ENCODE measurements at regions not wholly inside any gene's neighbourhood (a gene's known extent, or its start where the extent isn't known, plus 50 kb on each side); places are given as distances from the start of the nearest gene placed in this dataset.

- TF ChIP-seq EZH2 (IDR thresholded peaks at IDR 0.05; ENCODE audit: insufficient read depth, poor library complexity, severe bottlenecking): no peak
- no peak for TF ChIP-seq EZH2phosphoT487 (IDR thresholded peaks at IDR 0.05; ENCODE audit: insufficient read depth, low read depth)
These were observed 56.1 kb upstream of the ZDHHC17 start for GRCh38 chr12:76707772-76708171.
